ENCODE measurements at regions not wholly inside any gene's neighbourhood (a gene's known extent, or its start where the extent isn't known, plus 50 kb on each side); places are given as distances from the start of the nearest gene placed in this dataset.

DNA sequence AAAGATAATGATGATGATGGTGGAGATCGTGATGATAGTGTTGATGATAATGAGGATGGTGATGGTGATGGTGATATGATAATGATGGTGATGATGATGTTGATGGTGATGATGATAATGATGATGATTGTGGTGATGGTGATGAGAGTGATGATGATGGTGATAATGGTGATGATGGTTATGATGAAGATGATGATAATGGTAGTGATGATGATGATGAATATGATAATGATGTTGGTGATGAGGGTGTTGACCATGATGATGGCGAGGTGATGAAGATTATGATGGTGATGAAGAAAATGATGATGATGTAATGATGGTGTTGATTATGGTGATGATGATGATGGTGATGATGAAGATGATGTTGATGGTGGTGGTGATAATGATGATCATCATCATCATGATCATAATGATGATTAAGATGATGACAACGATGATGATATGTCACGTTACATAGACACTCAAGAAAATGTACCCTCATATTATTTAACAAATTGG is 1106.4 kb downstream of the NLGN4X start:
- no peak overlapping the region for H3K4me3 ChIP-seq (replicated peaks in 1 of 3; ENCODE audit: insufficient read depth in 1 of 3, low read depth in 1 of 3, low read length in 3 of 3)
- dilution Hi-C loops (cut with MboI; ENCODE audit: extremely low pct_ligation_motif_present, low sequenced_read_pairs) (no loop called here), intact Hi-C loops (cut with micrococcal nuclease) (no loop called here)
- H3K79me2 ChIP-seq (ENCODE audit: control insufficient read depth, insufficient read depth, low read length) = no peaks in the 10 kb centered on the region
- CTCF ChIA-PET = no interaction called here
- H3K36me3 ChIP-seq (ENCODE audit: control insufficient read depth in 2 of 2, extremely low read depth in 1 of 2, insufficient read depth in 2 of 2, low read length in 2 of 2) = no peaks in the 10 kb centered on the region
- BruUV-seq (replicated peaks) = no TSS peak
- no peak overlapping the region for H3K9ac ChIP-seq (replicated peaks; ENCODE audit: extremely low read depth, insufficient read depth, low read length)
- no peak for FAIRE-seq
- H3K4me1 ChIP-seq (ENCODE audit: control insufficient read depth, extremely low read depth, insufficient read depth, low read length) = no peaks in the 10 kb centered on the region
- H3K9me1 ChIP-seq (replicated peaks; ENCODE audit: control insufficient read depth, extremely low read depth, insufficient read depth, low read length) = no peaks in the 10 kb centered on the region
- H2AFZ ChIP-seq (ENCODE audit: low read depth, low read length) = no peak overlapping the region
- no peak for DNase-seq (ENCODE audit: low read depth, low spot score)
- no peak overlapping the region for H3K4me2 ChIP-seq (ENCODE audit: insufficient read depth, low read length)
- no peaks in the 10 kb centered on the region for H4K20me1 ChIP-seq (replicated peaks; ENCODE audit: control insufficient read depth, extremely low read depth, insufficient read depth, low read length)
- no peaks in the 10 kb centered on the region for H3K27me3 ChIP-seq (ENCODE audit: control insufficient read depth in 2 of 2, insufficient read depth in 2 of 2, low read length in 2 of 2)
- H3K27ac ChIP-seq (ENCODE audit: insufficient read depth, low read depth, low read length) = no peak overlapping the region
- no peak for TF ChIP-seq GATA2 (IDR thresholded peaks at IDR 0.05; ENCODE audit: insufficient read depth, insufficient read length, low read depth, low read length)
- no peak for TF ChIP-seq EZH2 (IDR thresholded peaks at IDR 0.05; ENCODE audit: borderline replicate concordance, low read depth, low read length, severe bottlenecking)
- TF ChIP-seq POLR2A (IDR thresholded peaks at IDR 0.05; ENCODE audit: low read depth, low read length) = no peak
- TF ChIP-seq JUN (IDR thresholded peaks at IDR 0.05; ENCODE audit: borderline replicate concordance, insufficient read depth, insufficient read length, low read depth) = no peak
- TF ChIP-seq, protein P1, sequence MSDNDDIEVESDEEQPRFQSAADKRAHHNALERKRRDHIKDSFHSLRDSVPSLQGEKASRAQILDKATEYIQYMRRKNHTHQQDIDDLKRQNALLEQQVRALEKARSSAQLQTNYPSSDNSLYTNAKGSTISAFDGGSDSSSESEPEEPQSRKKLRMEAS (IDR thresholded peaks at IDR 0.05; ENCODE audit: insufficient read depth, insufficient read length) = no peak
- no peak for TF ChIP-seq FOS (IDR thresholded peaks at IDR 0.05; ENCODE audit: borderline replicate concordance, insufficient read depth, low read length)
- TF ChIP-seq, protein P2, sequence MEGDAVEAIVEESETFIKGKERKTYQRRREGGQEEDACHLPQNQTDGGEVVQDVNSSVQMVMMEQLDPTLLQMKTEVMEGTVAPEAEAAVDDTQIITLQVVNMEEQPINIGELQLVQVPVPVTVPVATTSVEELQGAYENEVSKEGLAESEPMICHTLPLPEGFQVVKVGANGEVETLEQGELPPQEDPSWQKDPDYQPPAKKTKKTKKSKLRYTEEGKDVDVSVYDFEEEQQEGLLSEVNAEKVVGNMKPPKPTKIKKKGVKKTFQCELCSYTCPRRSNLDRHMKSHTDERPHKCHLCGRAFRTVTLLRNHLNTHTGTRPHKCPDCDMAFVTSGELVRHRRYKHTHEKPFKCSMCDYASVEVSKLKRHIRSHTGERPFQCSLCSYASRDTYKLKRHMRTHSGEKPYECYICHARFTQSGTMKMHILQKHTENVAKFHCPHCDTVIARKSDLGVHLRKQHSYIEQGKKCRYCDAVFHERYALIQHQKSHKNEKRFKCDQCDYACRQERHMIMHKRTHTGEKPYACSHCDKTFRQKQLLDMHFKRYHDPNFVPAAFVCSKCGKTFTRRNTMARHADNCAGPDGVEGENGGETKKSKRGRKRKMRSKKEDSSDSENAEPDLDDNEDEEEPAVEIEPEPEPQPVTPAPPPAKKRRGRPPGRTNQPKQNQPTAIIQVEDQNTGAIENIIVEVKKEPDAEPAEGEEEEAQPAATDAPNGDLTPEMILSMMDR (IDR thresholded peaks at IDR 0.05; ENCODE audit: extremely low read depth in 1 of 2, insufficient read depth in 1 of 2, low read depth in 1 of 2, low read length in 2 of 2) = no peak
- TF ChIP-seq POLR2AphosphoS5 (IDR thresholded peaks at IDR 0.05; ENCODE audit: insufficient read depth, low read depth, low read length) = no peak
- no peak for TF ChIP-seq MYC (IDR thresholded peaks at IDR 0.05; ENCODE audit: low read depth, low read length)
- no peaks in the 10 kb centered on the region for H3K9me3 ChIP-seq (replicated peaks; ENCODE audit: control insufficient read depth, insufficient read depth, low read length)
- POLR2A ChIA-PET = no interaction called here
